HFF-Myc (cell line): ENCODE measurements at regions not wholly inside any gene's neighbourhood (a gene's known extent, or its start where the extent isn't known, plus 50 kb on each side); places are given as distances from the start of the nearest gene placed in this dataset.

Source experiments
- DNase-seq: peaks from one replicate; pipeline ENCODE4 v3.0.0-alpha.2; 2011; ENCODE audit warnings: low read depth; ENCODE audit errors: extremely low read depth
- H3K4me3 ChIP-seq: replicated peaks from 2 replicates; pipeline ENCODE4 v1.5.1; 2011; ENCODE audit warnings: low read depth, mild to moderate bottlenecking, control low read depth, low read length
- TF ChIP-seq, protein P1 (sequence below): IDR thresholded peaks from 2 replicates; pipeline ENCODE4 v1.5.1; 2012; ENCODE audit warnings: mild to moderate bottlenecking, low read depth, low read length, control low read depth; ENCODE audit errors: missing control alignments

- DNase-seq = no peak
- TF ChIP-seq, protein P1, sequence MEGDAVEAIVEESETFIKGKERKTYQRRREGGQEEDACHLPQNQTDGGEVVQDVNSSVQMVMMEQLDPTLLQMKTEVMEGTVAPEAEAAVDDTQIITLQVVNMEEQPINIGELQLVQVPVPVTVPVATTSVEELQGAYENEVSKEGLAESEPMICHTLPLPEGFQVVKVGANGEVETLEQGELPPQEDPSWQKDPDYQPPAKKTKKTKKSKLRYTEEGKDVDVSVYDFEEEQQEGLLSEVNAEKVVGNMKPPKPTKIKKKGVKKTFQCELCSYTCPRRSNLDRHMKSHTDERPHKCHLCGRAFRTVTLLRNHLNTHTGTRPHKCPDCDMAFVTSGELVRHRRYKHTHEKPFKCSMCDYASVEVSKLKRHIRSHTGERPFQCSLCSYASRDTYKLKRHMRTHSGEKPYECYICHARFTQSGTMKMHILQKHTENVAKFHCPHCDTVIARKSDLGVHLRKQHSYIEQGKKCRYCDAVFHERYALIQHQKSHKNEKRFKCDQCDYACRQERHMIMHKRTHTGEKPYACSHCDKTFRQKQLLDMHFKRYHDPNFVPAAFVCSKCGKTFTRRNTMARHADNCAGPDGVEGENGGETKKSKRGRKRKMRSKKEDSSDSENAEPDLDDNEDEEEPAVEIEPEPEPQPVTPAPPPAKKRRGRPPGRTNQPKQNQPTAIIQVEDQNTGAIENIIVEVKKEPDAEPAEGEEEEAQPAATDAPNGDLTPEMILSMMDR = no peak
- H3K4me3 ChIP-seq = no peak overlapping the region
Measured at GRCh38 chr9:118651511-118651910, 717.7 kb downstream of the BRINP1 start.

GRCh38 chr9:118652258-118652657 lies 717.0 kb downstream of the BRINP1 start:
- DNase-seq = no peak
- H3K4me3 ChIP-seq = no peak overlapping the region
- TF ChIP-seq, protein P1 = no peak

- no peak for DNase-seq
- TF ChIP-seq, protein P1 = no peak
Measured at GRCh38 chr9:118652912-118653311, 716.3 kb downstream of the BRINP1 start.

DNA sequence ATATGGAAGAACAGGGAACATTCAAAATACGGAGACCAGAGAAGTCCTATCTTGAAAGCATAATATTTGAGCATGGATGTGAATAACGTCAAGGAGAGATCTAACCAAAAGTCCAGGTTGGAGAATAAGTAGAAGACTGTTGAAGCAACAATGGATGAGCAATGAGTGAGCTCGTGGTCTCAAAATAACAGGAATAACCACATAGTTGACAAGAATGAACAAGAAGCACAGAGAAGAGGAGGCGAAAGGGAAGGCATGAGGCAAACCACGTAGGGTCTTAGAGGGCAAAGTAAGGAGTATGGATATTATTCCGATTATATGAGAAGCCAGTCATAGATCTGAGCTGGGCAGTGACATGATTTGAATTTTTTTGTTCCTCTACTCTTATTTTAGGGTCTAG lies 710.2 kb downstream of the BRINP1 start:
- TF ChIP-seq, protein P1 = no peak
- H3K4me3 ChIP-seq = no peak overlapping the region
- no peak for DNase-seq

More at GRCh38 chr9:118652912-118653311, 716.3 kb downstream of the BRINP1 start:
- H3K4me3 ChIP-seq = no peak overlapping the region

GRCh38 chr9:118665226-118665919 lies 703.9 kb downstream of the BRINP1 start:
- DNase-seq = no peak
- TF ChIP-seq, protein P1 = no peak
- H3K4me3 ChIP-seq = no peak overlapping the region

GRCh38 chr9:118670011-118670953 lies 699.0 kb downstream of the BRINP1 start:
- H3K4me3 ChIP-seq = no peak overlapping the region
- DNase-seq = no peak
- TF ChIP-seq, protein P1 = no peak
